Tibial nerve (tissue), 4 donors: ENCODE measurements at regions not wholly inside any gene's neighbourhood (a gene's known extent, or its start where the extent isn't known, plus 50 kb on each side); places are given as distances from the start of the nearest gene placed in this dataset.

Experiments used
- DNase-seq, 2 donors: peaks; one replicate each; pipeline ENCODE4 v3.0.0-alpha.2; 2019; ENCODE audit warnings: low spot score in 2 of 2
- H3K27ac ChIP-seq, 4 donors: fragments of 200-600 bp; sonication (generic) in 3 of 4; one replicate each; pipeline ENCODE4 v1.5.1; 2017 to 2019; ENCODE audit warnings: mild to moderate bottlenecking in 1 of 4
- H3K27me3 ChIP-seq, 2 donors: fragments of 200-600 bp; sonication (generic) in 1 of 2; one replicate each; pipeline versions ENCODE4 v1.5.1 to v1.6.0; 2017 to 2019
- H3K36me3 ChIP-seq, 3 donors: fragments of 200-600 bp; sonication (generic); one replicate each; pipeline ENCODE4 v1.5.1; 2018 to 2019
- H3K4me1 ChIP-seq, 4 donors: fragments of 200-600 bp; sonication (generic) in 3 of 4; one replicate each; pipeline ENCODE4 v1.5.1; 2017 to 2019
- H3K4me3 ChIP-seq, 4 donors: fragments of 200-600 bp; sonication (generic) in 3 of 4; one replicate each; pipeline ENCODE4 v1.5.1; 2017 to 2019; ENCODE audit warnings: mild to moderate bottlenecking in 1 of 4, moderate library complexity in 1 of 4
- H3K9me3 ChIP-seq, 4 donors: fragments of 200-600 bp; sonication (generic) in 3 of 4; one replicate each; pipeline ENCODE4 v1.5.1; 2017 to 2019
- CTCF ChIP-seq, 5 experiments: fragments of 200-600 bp in 3 of 5; fragments of 450-650 bp in 2 of 5; sonication (generic) in 3 of 5; IDR thresholded peaks; one replicate each; pipeline ENCODE4 v1.5.1; 2016 to 2019; ENCODE audit warnings: antibody characterized with exemption in 5 of 5, mild to moderate bottlenecking in 3 of 5, moderate library complexity in 2 of 5
- EP300 ChIP-seq, 2 donors: sonication (generic); formaldehyde crosslinking; IDR thresholded peaks; one replicate each; pipeline ENCODE4 v1.6.1; 2017; ENCODE audit warnings: antibody characterized with exemption in 2 of 2, mild to moderate bottlenecking in 1 of 2
- POLR2A ChIP-seq, 2 donors: fragments of 450-650 bp; IDR thresholded peaks; one replicate each; pipeline ENCODE4 v1.6.1; 2017; ENCODE audit warnings: antibody characterized with exemption in 2 of 2, mild to moderate bottlenecking in 2 of 2, moderate library complexity in 2 of 2
- WGBS, 2 donors: methylation state at CpG; one replicate each; pipeline ENCODE4 v1.1.5; 2018; 5-methylcytosine and 5-hydroxymethylcytosine counted together

GRCh38 chr14:65794674-65795279, 382.2 kb downstream of the FUT8 start:
- Histone ChIP-seq H3K4me1 (no peaks in the 10 kb centered on the region), H3K27me3 (no peaks in the 10 kb centered on the region), H3K9me3 (no peaks in the 10 kb centered on the region), H3K36me3 (no peaks in the 10 kb centered on the region), H3K4me3 (no peak overlapping the region), H3K27ac (no peak overlapping the region)
- TF ChIP-seq EP300 (IDR thresholded peaks at IDR 0.05) (no peak), CTCF (IDR thresholded peaks at IDR 0.05) (no peak), POLR2A (IDR thresholded peaks at IDR 0.05) (no peak)
- no peak for DNase-seq
- 70 to 71% methylated on average over 6 of the region's 6 CpGs for WGBS, 2 donors

GRCh38 chr14:65798216-65798615, 385.7 kb downstream of the FUT8 start:
- no peak overlapping the region for H3K27ac ChIP-seq
- 84 to 90% methylated on average over 8 of the region's 8 CpGs for WGBS, 2 donors
- no peak overlapping the region for H3K4me3 ChIP-seq
- no peaks in the 10 kb centered on the region for H3K27me3 ChIP-seq
- TF ChIP-seq EP300 (IDR thresholded peaks at IDR 0.05) = no peak
- no peak for TF ChIP-seq POLR2A (IDR thresholded peaks at IDR 0.05)
- TF ChIP-seq CTCF (IDR thresholded peaks at IDR 0.05) = no peak
- DNase-seq = no peak
- H3K4me1 ChIP-seq = no peaks in the 10 kb centered on the region
- no peaks in the 10 kb centered on the region for H3K36me3 ChIP-seq
- no peaks in the 10 kb centered on the region for H3K9me3 ChIP-seq

GRCh38 chr14:65800694-65801093, 388.2 kb downstream of the FUT8 start:
- 80 to 81% methylated on average over 6 of the region's 6 CpGs for WGBS, 2 donors
- H3K4me3 ChIP-seq = no peak overlapping the region
- H3K4me1 ChIP-seq = no peaks in the 10 kb centered on the region
- no peak for DNase-seq
- no peaks in the 10 kb centered on the region for H3K36me3 ChIP-seq
- H3K27ac ChIP-seq = no peak overlapping the region
- H3K9me3 ChIP-seq = no peaks in the 10 kb centered on the region
- no peaks in the 10 kb centered on the region for H3K27me3 ChIP-seq
- TF ChIP-seq POLR2A (IDR thresholded peaks at IDR 0.05) (no peak), EP300 (IDR thresholded peaks at IDR 0.05) (no peak), CTCF (IDR thresholded peaks at IDR 0.05) (no peak)

- Histone ChIP-seq H3K4me3 (no peak overlapping the region), H3K4me1 (no peaks in the 10 kb centered on the region), H3K9me3 (no peaks in the 10 kb centered on the region), H3K36me3 (no peaks in the 10 kb centered on the region), H3K27ac (no peak overlapping the region), H3K27me3 (no peaks in the 10 kb centered on the region)
- TF ChIP-seq CTCF (IDR thresholded peaks at IDR 0.05) = no peak
- no peak for TF ChIP-seq POLR2A (IDR thresholded peaks at IDR 0.05)
- TF ChIP-seq EP300 (IDR thresholded peaks at IDR 0.05) = no peak
- WGBS, 2 donors = 86 to 89% methylated on average over 2 of the region's 2 CpGs
- DNase-seq = no peak
Observed at GRCh38 chr14:65802196-65802595, 389.7 kb downstream of the FUT8 start.

GRCh38 chr14:65803885-65804284, 391.4 kb downstream of the FUT8 start:
- H3K27me3 ChIP-seq = no peaks in the 10 kb centered on the region
- TF ChIP-seq EP300 (IDR thresholded peaks at IDR 0.05) = no peak
- no peak for TF ChIP-seq POLR2A (IDR thresholded peaks at IDR 0.05)
- TF ChIP-seq CTCF (IDR thresholded peaks at IDR 0.05) = no peak
- no peaks in the 10 kb centered on the region for H3K36me3 ChIP-seq
- H3K4me3 ChIP-seq = no peak overlapping the region
- H3K9me3 ChIP-seq = peaks cover 0 to 15% (median 0%) of the 10 kb centered on the region in 4 donors
- H3K4me1 ChIP-seq = no peaks in the 10 kb centered on the region
- H3K27ac ChIP-seq = no peak overlapping the region
- no peak for DNase-seq
- WGBS, 2 donors = 87 to 90% methylated on average over 6 of the region's 6 CpGs
